ENCODE measurements at regions not wholly inside any gene's neighbourhood (a gene's known extent, or its start where the extent isn't known, plus 50 kb on each side); places are given as distances from the start of the nearest gene placed in this dataset.

DNA sequence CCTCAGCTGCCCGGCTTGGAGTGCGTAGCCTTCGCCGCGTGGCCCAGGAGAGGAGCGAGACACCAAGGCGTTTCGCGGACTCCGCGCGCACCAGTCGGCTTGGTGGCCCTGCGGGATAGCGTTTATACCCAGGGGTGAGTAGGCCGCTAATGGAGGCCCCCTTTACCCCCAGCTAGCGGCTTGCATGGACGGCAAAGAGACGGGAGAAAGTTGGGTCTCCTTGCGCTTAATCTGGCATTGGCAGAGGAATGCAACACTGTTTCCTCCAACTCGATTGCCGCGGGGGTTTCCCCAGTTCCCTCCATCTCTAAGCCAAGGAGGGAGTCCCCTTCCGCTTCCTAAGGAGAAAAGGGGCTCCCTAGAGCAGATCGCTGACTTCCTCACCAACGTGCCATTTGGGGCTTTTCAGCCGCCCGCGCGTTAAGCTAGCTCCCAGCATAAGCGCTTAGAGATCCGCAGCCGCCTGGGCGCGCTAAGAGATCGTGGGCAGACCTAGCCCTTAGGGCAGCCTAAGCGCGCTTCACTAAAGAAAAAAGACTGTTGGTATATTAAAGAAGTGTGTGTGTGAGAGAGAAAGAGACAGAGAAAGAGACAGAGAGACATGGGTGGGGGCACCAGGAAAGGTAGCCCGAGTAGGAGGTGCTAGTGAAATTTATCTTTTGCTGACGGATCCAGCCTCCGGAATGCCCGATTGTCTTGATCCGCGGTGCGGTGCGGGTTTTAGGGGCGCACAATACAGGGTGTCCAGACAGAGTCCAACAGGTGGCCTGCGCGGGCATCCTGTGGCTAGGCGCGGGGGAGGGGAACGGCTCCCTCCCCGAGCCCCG, 597.9 kb upstream of the SGCD start:
- no peak for DNase-seq

DNA sequence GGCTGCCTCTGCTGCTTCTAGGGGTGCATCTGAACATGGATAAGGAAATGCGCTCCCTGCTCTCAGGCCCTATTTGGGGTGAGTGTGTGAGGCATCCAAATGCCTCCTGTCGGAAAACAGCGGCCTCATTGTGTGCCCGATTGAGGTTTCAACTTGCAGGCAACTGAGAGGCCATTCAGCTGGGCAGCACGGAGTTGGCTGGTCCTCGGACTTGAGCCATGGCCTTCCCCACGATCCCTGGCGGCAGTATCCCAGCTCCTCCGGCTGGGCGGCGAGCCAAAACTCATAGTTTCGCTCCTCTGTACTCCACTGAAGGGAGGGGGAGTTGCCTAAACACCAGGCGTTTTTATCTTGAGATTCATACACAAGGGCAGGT, 597.3 kb upstream of the SGCD start:
- no peak for DNase-seq

DNA sequence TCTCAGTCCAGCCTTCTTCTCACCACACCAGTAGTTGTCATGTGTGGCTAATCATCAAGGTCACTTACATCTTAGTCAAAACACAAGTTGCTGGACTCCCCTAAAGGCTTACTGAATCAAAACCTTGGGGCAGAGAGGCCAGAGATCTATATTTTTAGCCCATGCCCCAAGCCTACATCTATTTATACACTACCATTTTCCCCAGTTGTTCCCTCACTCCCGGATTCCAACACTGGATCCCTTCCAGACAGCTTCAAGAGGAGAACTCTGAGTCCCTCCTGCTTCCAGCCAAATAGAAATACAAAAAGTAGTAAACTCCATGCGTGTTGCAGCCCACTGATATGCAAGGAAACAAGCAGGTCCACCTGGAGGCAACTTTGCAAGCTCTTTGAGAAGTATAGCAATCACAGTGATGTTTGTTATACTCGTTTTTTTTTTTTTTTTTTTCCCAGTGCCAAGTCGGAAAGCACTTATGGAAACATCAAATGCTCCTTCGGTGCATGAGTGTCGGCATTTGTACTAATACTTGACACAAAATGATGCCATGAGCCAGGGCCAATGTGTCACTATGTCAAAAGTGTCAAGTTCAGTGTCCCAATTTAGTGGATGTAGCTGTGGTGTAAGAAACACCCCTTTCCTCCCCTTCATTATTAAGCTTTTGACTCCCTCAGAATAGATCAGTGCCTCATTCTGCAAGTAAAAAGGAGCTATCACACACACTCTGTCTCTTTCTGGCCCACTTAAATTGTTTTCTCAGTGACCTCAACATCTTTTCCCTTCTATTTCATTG, 594.2 kb upstream of the SGCD start:
- no peak for DNase-seq

- DNase-seq, result no peak
Measured at GRCh38 chr5:155733935-155734334, 593.0 kb upstream of the SGCD start.

DNA sequence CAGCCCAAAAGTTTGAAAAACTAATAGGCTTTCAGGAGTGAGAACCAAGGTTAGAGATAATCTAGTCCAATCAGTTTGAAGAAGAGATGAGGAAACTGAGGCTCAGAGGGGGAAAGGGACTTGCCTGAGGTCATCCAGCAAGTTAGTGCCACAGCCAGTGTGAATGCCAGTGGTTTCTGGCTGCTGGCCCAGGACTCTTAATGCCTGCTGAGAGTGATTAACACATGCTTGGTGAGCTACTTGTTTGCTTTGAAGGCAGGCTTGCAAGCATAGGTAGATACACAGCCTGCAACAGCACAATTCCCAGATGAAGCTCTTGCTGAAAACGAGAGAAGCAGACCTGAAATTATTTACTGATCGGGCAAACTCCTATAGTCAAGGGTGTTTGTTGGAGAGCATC, 591.6 kb upstream of the SGCD start:
- DNase-seq, result no peak

DNA sequence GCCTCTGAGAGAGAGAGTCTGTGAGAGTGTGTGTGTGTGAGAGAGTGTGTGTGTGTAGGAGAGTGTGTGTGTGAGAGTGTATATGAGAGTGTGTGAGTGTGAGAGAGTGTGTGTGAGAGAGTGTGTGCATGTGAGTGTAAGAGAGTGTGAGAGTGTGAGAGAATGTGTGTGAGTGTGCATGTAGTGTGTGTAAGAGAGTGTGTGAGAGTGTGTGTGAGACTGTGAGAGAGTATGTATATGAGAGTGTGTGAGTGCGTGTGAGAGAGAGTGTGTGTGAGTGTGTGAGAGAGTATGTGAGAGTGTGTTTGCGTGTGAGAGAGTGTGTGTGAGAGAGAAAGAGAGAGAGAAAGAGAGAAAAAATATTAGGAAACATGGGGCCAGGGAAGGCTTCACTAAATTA, 588.3 kb upstream of the SGCD start:
- no peak for DNase-seq

GRCh38 chr5:155746367-155747038, 580.5 kb upstream of the SGCD start:
- no peak for DNase-seq

DNA sequence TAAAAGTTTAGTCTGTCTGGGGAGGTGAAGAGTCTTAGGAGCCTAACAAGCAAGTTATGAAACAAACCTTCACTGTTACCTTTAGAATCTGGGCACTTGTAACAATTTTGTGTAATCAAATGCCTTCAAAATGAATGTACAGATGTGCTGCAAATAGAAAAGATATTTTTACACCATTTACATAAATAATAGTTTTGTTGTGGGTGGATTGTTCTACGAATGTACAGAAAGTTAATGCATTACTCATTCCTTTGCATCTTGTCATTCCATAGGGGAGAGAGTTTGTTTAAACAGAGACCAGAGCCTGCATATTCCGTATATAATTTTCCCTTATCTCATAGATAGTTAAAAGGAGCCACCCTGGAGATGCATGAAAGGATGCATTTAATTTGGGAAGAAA, 576.9 kb upstream of the SGCD start:
- no peak for DNase-seq

GRCh38 chr5:155750571-155750970, 576.4 kb upstream of the SGCD start:
- DNase-seq, result no peak

DNA sequence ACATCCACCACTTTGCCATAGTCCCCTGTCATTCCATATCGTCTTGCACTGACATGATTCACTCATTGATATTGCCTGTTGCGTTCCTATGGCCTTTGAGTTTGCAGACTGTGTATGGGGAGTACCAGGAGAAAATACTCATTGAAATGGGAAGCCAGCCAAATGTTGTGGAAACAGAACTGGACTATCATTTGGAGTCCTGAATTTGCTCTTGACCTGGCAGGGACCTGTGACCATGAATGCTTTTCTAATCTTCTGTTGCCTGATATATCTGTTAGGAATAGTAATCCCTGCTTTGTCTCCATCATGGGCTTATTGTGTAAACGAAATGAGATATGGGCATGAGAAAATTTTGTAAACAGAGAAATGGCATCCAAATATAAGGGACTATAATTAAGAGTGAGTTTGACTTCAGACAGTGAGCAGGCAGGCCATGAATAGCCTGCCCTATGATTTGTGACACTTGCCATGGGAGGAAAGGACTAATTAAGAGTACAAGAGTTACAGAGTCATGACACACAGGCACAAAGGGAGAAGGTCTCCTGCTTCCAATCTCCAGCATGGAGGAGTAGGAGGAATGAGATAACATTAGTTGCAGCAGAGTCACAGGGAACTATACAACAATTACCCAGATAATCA, 572.9 kb upstream of the SGCD start:
- no peak for DNase-seq

DNA sequence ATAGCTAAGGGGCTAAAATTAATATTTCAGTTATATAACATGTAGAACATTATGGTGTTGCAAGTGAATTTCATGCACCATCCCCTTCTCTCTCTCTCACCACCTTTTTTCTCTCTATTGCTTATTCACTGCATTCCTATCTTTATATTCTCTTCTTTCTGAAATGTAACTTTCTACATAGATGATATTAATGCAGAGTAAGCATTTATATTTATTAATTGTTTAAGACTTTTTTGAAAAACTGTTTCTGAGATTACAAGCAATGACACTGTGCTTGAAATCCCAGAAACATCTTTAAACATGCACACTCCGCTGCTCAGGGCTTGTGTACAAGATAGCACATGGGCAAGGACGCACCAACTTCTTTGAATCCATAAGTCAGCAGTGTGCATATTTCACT, 567.7 kb upstream of the SGCD start:
- no peak for DNase-seq

GRCh38 chr5:155759984-155760383, 567.0 kb upstream of the SGCD start:
- no peak for DNase-seq

GRCh38 chr5:155761502-155761901, 565.5 kb upstream of the SGCD start:
- DNase-seq, result no peak

GRCh38 chr5:155765715-155766114, 561.2 kb upstream of the SGCD start:
- DNase-seq, result no peak

DNA sequence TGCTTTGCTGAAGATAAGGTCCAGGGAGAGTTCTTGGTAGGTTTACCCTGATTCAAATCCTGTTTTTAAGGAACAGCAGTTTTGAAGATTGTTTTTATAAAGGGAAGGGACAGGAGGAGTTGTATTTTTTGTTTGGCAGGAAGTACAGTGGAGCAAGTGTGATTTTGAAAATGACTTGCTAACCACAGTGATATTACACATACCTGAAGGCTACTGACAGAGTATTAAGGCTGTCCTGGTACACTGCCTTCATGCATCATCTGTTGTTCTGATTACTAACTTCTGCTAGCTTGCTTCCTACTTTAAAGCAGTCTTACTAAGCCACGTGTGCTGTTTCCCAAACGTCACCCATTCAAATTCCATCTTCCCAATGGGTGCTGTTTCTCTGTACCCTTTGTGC, 559.5 kb upstream of the SGCD start:
- DNase-seq, result no peak

GRCh38 chr5:155768332-155768731, 558.6 kb upstream of the SGCD start:
- DNase-seq, result no peak

GRCh38 chr5:155772009-155772662, 554.8 kb upstream of the SGCD start:
- DNase-seq, result no peak

DNA sequence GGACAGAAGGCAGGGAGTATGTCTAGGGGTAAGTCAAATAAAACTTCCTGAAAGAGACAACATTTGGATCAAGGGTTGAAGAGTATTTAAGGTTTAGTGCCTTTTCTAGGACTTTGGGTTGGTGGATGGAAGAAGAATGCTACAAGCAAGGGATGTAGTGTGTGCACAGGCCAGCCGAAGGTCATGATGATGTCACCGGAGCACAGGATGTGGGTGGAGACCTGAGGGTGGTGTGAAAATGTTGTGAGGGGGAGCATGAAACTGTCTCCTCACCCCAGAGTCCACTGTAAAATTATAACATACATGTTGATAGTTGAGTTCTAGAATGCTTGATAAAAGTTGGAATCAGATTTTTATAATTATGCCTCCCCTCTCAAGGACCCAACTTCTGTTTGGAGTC, 553.3 kb upstream of the SGCD start:
- no peak for DNase-seq

GRCh38 chr5:155780260-155780659, 546.7 kb upstream of the SGCD start:
- DNase-seq, result no peak

DNA sequence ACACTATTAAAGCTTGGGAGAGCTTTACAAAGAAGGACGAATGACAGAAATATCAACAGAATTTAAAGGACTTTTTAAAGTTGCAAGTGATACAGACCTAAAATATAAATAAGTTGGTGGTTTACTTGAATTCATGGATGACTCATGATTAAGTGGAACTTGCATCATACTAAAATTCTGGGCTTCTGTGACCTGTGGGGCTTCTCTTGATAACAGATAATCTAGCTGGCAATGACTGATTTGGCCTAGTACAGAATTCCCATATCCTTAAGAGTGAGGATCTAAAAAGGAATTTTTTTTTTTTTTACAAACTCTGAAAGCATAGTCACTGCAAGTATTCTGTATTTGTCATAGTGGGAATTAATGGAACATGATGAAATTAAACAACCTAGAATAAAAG, 543.7 kb upstream of the SGCD start:
- DNase-seq, result no peak

- no peak for DNase-seq
Measured at GRCh38 chr5:155783791-155784190, 543.2 kb upstream of the SGCD start.

DNA sequence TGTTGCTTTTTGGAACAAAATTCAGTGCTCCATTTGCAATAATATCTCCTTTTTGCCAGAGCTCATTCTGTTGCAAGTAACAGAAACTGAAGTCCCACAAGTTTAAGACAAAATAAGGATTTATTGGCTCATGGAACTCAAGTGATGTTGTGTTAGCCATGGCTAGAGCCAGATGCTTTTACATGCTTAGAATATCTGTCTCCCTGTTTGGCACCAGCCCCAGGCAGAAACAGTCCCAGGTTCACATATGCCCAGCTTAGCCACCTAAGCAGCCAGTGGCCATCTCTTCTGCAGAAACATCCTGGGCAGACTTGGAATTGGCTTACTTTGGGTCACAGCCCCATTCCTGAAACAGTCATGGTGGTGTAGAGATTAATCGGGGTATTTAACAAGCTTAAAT, 540.9 kb upstream of the SGCD start:
- DNase-seq, result no peak

DNA sequence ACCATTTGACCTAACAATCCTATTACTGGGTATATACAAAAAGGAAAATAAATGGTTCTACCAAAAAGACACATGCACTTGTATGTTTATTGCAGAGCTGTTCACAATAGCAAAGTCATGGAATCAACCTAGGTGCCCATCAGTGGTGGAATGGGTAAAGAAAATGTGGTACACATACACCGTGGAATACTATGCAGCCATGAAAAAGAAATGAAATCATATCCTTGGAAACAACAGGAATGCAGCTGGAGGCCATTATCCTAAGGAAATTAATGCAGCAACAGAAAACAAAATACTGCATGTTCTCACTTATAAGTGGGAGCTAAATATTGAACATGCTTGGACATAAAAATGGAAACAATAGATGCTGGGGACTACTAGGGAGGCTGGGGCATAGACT, 534.1 kb upstream of the SGCD start:
- no peak for DNase-seq
